ENCODE measurements at regions not wholly inside any gene's neighbourhood (a gene's known extent, or its start where the extent isn't known, plus 50 kb on each side); places are given as distances from the start of the nearest gene placed in this dataset.

DNA sequence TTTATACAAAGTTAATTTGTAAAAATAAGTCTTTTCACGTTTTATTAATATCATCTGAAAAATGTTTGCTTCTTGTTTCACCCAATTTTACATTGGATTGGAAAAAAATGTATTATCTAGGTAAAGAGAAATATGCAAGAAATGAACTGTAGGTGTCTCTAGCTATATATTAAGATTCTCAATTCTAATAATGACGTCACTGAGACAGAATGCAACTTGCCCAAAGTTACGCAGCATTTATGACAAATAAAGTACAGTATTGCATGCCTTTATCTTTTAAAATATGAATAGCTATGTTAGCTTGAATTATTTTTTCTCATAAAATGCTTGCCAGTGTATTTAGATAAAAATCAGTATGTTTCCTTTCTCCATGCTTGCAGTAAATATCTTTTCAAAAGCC, 728.8 kb downstream of the RERGL start:
- Histone ChIP-seq H3K27me3 (ENCODE audit: insufficient read depth, low read depth, low read length) (no peaks in the 10 kb centered on the region), H3K36me3 (ENCODE audit: insufficient read depth, low read length) (no peaks in the 10 kb centered on the region), H3K9me3 (ENCODE audit: low read length) (no peaks in the 10 kb centered on the region), H3K4me3 (ENCODE audit: low read length) (no peak overlapping the region), H2AFZ (ENCODE audit: low read depth, low read length) (no peak overlapping the region), H3K27ac (ENCODE audit: low read length) (no peak overlapping the region), H3F3A (ENCODE audit: insufficient read depth, low read length, poor library complexity, severe bottlenecking) (no peaks in the 10 kb centered on the region), H3K9me2 (ENCODE audit: insufficient read depth, low read length) (no peaks in the 10 kb centered on the region), H3K9ac (ENCODE audit: low read length) (no peak overlapping the region), H3K79me2 (replicated peaks; ENCODE audit: insufficient read depth, low read length) (no peaks in the 10 kb centered on the region), H3K4me2 (ENCODE audit: low read length) (no peak overlapping the region), H4K20me1 (ENCODE audit: insufficient read depth) (no peaks in the 10 kb centered on the region)
- no peak for TF ChIP-seq SMC3 (conservative IDR thresholded peaks at IDR 0.05; ENCODE audit: poor library complexity)
- TF ChIP-seq RAD21 (conservative IDR thresholded peaks at IDR 0.05): no peak
- TF ChIP-seq, protein P1, sequence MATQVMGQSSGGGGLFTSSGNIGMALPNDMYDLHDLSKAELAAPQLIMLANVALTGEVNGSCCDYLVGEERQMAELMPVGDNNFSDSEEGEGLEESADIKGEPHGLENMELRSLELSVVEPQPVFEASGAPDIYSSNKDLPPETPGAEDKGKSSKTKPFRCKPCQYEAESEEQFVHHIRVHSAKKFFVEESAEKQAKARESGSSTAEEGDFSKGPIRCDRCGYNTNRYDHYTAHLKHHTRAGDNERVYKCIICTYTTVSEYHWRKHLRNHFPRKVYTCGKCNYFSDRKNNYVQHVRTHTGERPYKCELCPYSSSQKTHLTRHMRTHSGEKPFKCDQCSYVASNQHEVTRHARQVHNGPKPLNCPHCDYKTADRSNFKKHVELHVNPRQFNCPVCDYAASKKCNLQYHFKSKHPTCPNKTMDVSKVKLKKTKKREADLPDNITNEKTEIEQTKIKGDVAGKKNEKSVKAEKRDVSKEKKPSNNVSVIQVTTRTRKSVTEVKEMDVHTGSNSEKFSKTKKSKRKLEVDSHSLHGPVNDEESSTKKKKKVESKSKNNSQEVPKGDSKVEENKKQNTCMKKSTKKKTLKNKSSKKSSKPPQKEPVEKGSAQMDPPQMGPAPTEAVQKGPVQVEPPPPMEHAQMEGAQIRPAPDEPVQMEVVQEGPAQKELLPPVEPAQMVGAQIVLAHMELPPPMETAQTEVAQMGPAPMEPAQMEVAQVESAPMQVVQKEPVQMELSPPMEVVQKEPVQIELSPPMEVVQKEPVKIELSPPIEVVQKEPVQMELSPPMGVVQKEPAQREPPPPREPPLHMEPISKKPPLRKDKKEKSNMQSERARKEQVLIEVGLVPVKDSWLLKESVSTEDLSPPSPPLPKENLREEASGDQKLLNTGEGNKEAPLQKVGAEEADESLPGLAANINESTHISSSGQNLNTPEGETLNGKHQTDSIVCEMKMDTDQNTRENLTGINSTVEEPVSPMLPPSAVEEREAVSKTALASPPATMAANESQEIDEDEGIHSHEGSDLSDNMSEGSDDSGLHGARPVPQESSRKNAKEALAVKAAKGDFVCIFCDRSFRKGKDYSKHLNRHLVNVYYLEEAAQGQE (IDR thresholded peaks at IDR 0.05; ENCODE audit: borderline replicate concordance): no peak
- TF ChIP-seq, protein P2, sequence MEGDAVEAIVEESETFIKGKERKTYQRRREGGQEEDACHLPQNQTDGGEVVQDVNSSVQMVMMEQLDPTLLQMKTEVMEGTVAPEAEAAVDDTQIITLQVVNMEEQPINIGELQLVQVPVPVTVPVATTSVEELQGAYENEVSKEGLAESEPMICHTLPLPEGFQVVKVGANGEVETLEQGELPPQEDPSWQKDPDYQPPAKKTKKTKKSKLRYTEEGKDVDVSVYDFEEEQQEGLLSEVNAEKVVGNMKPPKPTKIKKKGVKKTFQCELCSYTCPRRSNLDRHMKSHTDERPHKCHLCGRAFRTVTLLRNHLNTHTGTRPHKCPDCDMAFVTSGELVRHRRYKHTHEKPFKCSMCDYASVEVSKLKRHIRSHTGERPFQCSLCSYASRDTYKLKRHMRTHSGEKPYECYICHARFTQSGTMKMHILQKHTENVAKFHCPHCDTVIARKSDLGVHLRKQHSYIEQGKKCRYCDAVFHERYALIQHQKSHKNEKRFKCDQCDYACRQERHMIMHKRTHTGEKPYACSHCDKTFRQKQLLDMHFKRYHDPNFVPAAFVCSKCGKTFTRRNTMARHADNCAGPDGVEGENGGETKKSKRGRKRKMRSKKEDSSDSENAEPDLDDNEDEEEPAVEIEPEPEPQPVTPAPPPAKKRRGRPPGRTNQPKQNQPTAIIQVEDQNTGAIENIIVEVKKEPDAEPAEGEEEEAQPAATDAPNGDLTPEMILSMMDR (IDR thresholded peaks at IDR 0.05; ENCODE audit: poor library complexity, severe bottlenecking): no peak
- TF ChIP-seq EP300 (conservative IDR thresholded peaks at IDR 0.05; ENCODE audit: poor library complexity, severe bottlenecking): no peak
- TF ChIP-seq TAF1 (IDR thresholded peaks at IDR 0.05; ENCODE audit: low read depth): no peak
- no peak for TF ChIP-seq POLR2AphosphoS5 (IDR thresholded peaks at IDR 0.05)
- TF ChIP-seq EZH2 (IDR thresholded peaks at IDR 0.05; ENCODE audit: borderline replicate concordance, insufficient read depth, low read length, poor library complexity, severe bottlenecking): no peak
- no peak for TF ChIP-seq MXI1 (conservative IDR thresholded peaks at IDR 0.05; ENCODE audit: poor library complexity, severe bottlenecking)

DNA sequence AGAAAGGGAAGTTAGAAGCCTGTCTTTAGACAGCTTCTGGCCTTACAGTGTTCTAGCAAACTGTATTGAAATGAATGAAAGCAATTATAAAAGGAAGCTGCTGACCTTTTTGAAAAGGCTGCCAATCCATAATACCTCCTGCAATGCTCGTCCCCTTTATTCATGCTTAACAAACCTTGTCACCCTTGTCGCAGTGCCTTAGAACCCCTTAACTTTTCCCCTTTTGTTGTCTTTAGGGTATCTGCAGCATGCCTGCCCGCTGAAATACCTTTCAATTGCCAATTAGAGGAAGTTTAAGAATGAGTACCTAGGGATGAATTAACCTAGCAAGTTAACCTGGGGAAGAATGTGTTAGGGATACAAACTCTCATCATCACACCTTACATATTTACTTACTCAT, 731.2 kb downstream of the RERGL start:
- Histone ChIP-seq H3F3A (ENCODE audit: insufficient read depth, low read length, poor library complexity, severe bottlenecking) (no peaks in the 10 kb centered on the region), H3K4me3 (ENCODE audit: low read length) (no peak overlapping the region), H2AFZ (ENCODE audit: low read depth, low read length) (no peak overlapping the region), H3K9ac (ENCODE audit: low read length) (no peak overlapping the region), H3K4me2 (ENCODE audit: low read length) (no peak overlapping the region), H4K20me1 (ENCODE audit: insufficient read depth) (no peaks in the 10 kb centered on the region), H3K79me2 (replicated peaks; ENCODE audit: insufficient read depth, low read length) (no peaks in the 10 kb centered on the region), H3K27me3 (ENCODE audit: insufficient read depth, low read depth, low read length) (no peaks in the 10 kb centered on the region), H3K9me2 (ENCODE audit: insufficient read depth, low read length) (no peaks in the 10 kb centered on the region), H3K36me3 (ENCODE audit: insufficient read depth, low read length) (no peaks in the 10 kb centered on the region), H3K9me3 (ENCODE audit: low read length) (no peaks in the 10 kb centered on the region), H3K27ac (ENCODE audit: low read length) (no peak overlapping the region)
- TF ChIP-seq RAD21 (conservative IDR thresholded peaks at IDR 0.05) (no peak), MXI1 (conservative IDR thresholded peaks at IDR 0.05; ENCODE audit: poor library complexity, severe bottlenecking) (no peak), EP300 (conservative IDR thresholded peaks at IDR 0.05; ENCODE audit: poor library complexity, severe bottlenecking) (no peak), TAF1 (IDR thresholded peaks at IDR 0.05; ENCODE audit: low read depth) (no peak), POLR2AphosphoS5 (IDR thresholded peaks at IDR 0.05) (no peak), EZH2 (IDR thresholded peaks at IDR 0.05; ENCODE audit: borderline replicate concordance, insufficient read depth, low read length, poor library complexity, severe bottlenecking) (no peak), SMC3 (conservative IDR thresholded peaks at IDR 0.05; ENCODE audit: poor library complexity) (no peak)
- TF ChIP-seq, protein P1 (IDR thresholded peaks at IDR 0.05; ENCODE audit: borderline replicate concordance): no peak
- TF ChIP-seq, protein P2 (IDR thresholded peaks at IDR 0.05; ENCODE audit: poor library complexity, severe bottlenecking): no peak

Data from neural cell (in vitro differentiated cells).